ENCODE measurements at regions not wholly inside any gene's neighbourhood (a gene's known extent, or its start where the extent isn't known, plus 50 kb on each side); places are given as distances from the start of the nearest gene placed in this dataset.

- no peak for DNase-seq
- H3K4me1 Mint-ChIP-seq, result no peaks in the 10 kb centered on the region
- H3K9me3 Mint-ChIP-seq, result peaks cover 5% of the 10 kb centered on the region
- no peaks in the 10 kb centered on the region for H3K27me3 Mint-ChIP-seq (ENCODE audit: low read depth, poor library complexity)
- no peak for TF ChIP-seq CTCF (IDR thresholded peaks at IDR 0.05)
- no peak overlapping the region for H3K4me3 Mint-ChIP-seq
- H3K27ac Mint-ChIP-seq, result no peak overlapping the region
- H3K36me3 Mint-ChIP-seq (ENCODE audit: low read depth), result no peaks in the 10 kb centered on the region
These were observed 728.3 kb downstream of the LRFN5 start for GRCh38 chr14:42334931-42335330.

- Mint-ChIP-seq H3K36me3 (ENCODE audit: low read depth) (no peaks in the 10 kb centered on the region), H3K27me3 (ENCODE audit: low read depth, poor library complexity) (peaks cover 3% of the 10 kb centered on the region), H3K9me3 (peaks cover 9% of the 10 kb centered on the region), H3K4me1 (no peaks in the 10 kb centered on the region), H3K27ac (no peak overlapping the region), H3K4me3 (no peak overlapping the region)
- TF ChIP-seq CTCF (IDR thresholded peaks at IDR 0.05), result no peak
- DNase-seq, result no peak
These were observed 716.8 kb downstream of the LRFN5 start for GRCh38 chr14:42323426-42323825.

GRCh38 chr14:42322531-42323284 is 716.0 kb downstream of the LRFN5 start:
- Mint-ChIP-seq H3K27me3 (ENCODE audit: low read depth, poor library complexity) (peaks cover 3% of the 10 kb centered on the region), H3K27ac (no peak overlapping the region), H3K4me1 (no peaks in the 10 kb centered on the region), H3K36me3 (ENCODE audit: low read depth) (no peaks in the 10 kb centered on the region), H3K9me3 (peaks cover 9% of the 10 kb centered on the region), H3K4me3 (no peak overlapping the region)
- no peak for TF ChIP-seq CTCF (IDR thresholded peaks at IDR 0.05)
- no peak for DNase-seq

GRCh38 chr14:42319996-42320395 is 713.3 kb downstream of the LRFN5 start:
- no peak overlapping the region for H3K4me3 Mint-ChIP-seq
- DNase-seq, result no peak
- TF ChIP-seq CTCF (IDR thresholded peaks at IDR 0.05), result no peak
- peaks cover 3% of the 10 kb centered on the region for H3K27me3 Mint-ChIP-seq (ENCODE audit: low read depth, poor library complexity)
- H3K4me1 Mint-ChIP-seq, result no peaks in the 10 kb centered on the region
- H3K9me3 Mint-ChIP-seq, result peaks cover 9% of the 10 kb centered on the region
- no peaks in the 10 kb centered on the region for H3K36me3 Mint-ChIP-seq (ENCODE audit: low read depth)
- H3K27ac Mint-ChIP-seq, result no peak overlapping the region

- H3K27ac Mint-ChIP-seq, result no peak overlapping the region
- no peak overlapping the region for H3K4me3 Mint-ChIP-seq
- H3K27me3 Mint-ChIP-seq (ENCODE audit: low read depth, poor library complexity), result no peaks in the 10 kb centered on the region
- DNase-seq, result no peak
- no peaks in the 10 kb centered on the region for H3K36me3 Mint-ChIP-seq (ENCODE audit: low read depth)
- no peak for TF ChIP-seq CTCF (IDR thresholded peaks at IDR 0.05)
- H3K4me1 Mint-ChIP-seq, result no peaks in the 10 kb centered on the region
- H3K9me3 Mint-ChIP-seq, result peaks cover 14% of the 10 kb centered on the region
These were observed 710.0 kb downstream of the LRFN5 start for GRCh38 chr14:42316693-42317092.

GRCh38 chr14:42311876-42312275 is 705.2 kb downstream of the LRFN5 start:
- H3K4me1 Mint-ChIP-seq, result no peaks in the 10 kb centered on the region

More at GRCh38 chr14:42311876-42312275, 705.2 kb downstream of the LRFN5 start:
- H3K4me3 Mint-ChIP-seq, result no peak overlapping the region
- TF ChIP-seq CTCF (IDR thresholded peaks at IDR 0.05), result no peak
- H3K36me3 Mint-ChIP-seq (ENCODE audit: low read depth), result no peaks in the 10 kb centered on the region
- H3K9me3 Mint-ChIP-seq, result peaks cover 40% of the 10 kb centered on the region
- no peak for DNase-seq
- H3K27me3 Mint-ChIP-seq (ENCODE audit: low read depth, poor library complexity), result no peaks in the 10 kb centered on the region
- no peak overlapping the region for H3K27ac Mint-ChIP-seq

Measured in nephron progenitor cell (in vitro differentiated cells).